B cell (primary cell): ENCODE measurements at regions not wholly inside any gene's neighbourhood (a gene's known extent, or its start where the extent isn't known, plus 50 kb on each side); places are given as distances from the start of the nearest gene placed in this dataset.

Experiments
- ATAC-seq: fragments of 200-7000 bp; cut with Tn5 transposase; one replicate; pipeline ENCODE4 v1.10.0; 2021; ENCODE audit warnings: low read depth, mild to moderate bottlenecking, moderate number of reproducible peaks, moderate library complexity
- CTCF ChIA-PET: fragments of 350-600 bp; sonication (Branson Sonifier 250); formaldehyde crosslinking; loops from one replicate; lab custom pipeline; 2021; ENCODE audit warnings: antibody characterized with exemption, inconsistent platforms; lab: Charles Lee
- POLR2A ChIA-PET: fragments of 350-600 bp; sonication (Branson Sonifier 250); formaldehyde crosslinking; loops from one replicate; lab custom pipeline; 2021; ENCODE audit warnings: antibody characterized with exemption; lab: Charles Lee
- DNase-seq: peaks from one replicate; pipeline ENCODE4 v3.0.0; 2013
- H2AFZ ChIP-seq: 2 replicates; pipeline ENCODE4 v1.6.1; 2012; ENCODE audit warnings: mild to moderate bottlenecking, low read depth, low read length; ENCODE audit not compliant: insufficient read depth, poor library complexity, severe bottlenecking
- H3K27ac ChIP-seq, 2 donors: 1 replicate in 1 of 2; 2 replicates in 1 of 2; pipeline ENCODE4 v1.5.1; 2012 to 2013; ENCODE audit warnings: low read length in 2 of 2, mild to moderate bottlenecking in 2 of 2, moderate library complexity in 1 of 2
- H3K27me3 ChIP-seq, 4 experiments: fragments of 200-600 bp in 1 of 4; sonication (generic) in 1 of 4; replicated peaks in 1 of 4; 1 replicate in 2 of 4; 2 replicates in 2 of 4; pipeline versions ENCODE4 v1.6.1 to v1.7.0; 2013 to 2016; ENCODE audit warnings: low read length in 3 of 4, mild to moderate bottlenecking in 2 of 4, mixed read lengths in 1 of 4, moderate library complexity in 1 of 4; ENCODE audit not compliant: insufficient read depth in 4 of 4, control insufficient read depth in 3 of 4; ENCODE audit errors: control extremely low read depth in 1 of 4
- H3K36me3 ChIP-seq, 2 experiments: replicated peaks in 1 of 2; 1 replicate in 1 of 2; 2 replicates in 1 of 2; pipeline versions ENCODE4 v1.6.1 to v1.7.1; 2013; ENCODE audit warnings: low read length in 1 of 2; ENCODE audit not compliant: insufficient read depth in 2 of 2, control insufficient read depth in 1 of 2; ENCODE audit errors: control extremely low read depth in 1 of 2, extremely low read depth in 1 of 2
- H3K4me1 ChIP-seq, 2 donors: fragments of 200-600 bp in 1 of 2; sonication (generic) in 1 of 2; 1 replicate in 1 of 2; 2 replicates in 1 of 2; pipeline versions ENCODE4 v1.5.1 to v1.6.1; 2013 to 2017; ENCODE audit warnings: low read length in 2 of 2; ENCODE audit not compliant: control insufficient read depth in 2 of 2, insufficient read depth in 2 of 2
- H3K4me2 ChIP-seq: replicated peaks from 2 replicates; pipeline ENCODE3; 2012; ENCODE audit warnings: mild to moderate bottlenecking, low read depth, low read length; ENCODE audit not compliant: poor library complexity, severe bottlenecking
- H3K4me3 ChIP-seq, 5 experiments: fragments of 200-600 bp in 1 of 5; sonication (generic) in 1 of 5; 1 replicate in 3 of 5; 2 replicates in 2 of 5; pipeline versions ENCODE4 v1.5.1 to v1.7.0; 2011 to 2016; ENCODE audit warnings: low read length in 4 of 5, mild to moderate bottlenecking in 4 of 5, low read depth in 2 of 5, control low read depth in 1 of 5, moderate library complexity in 1 of 5; ENCODE audit not compliant: insufficient read depth in 1 of 5; ENCODE audit errors: control extremely low read depth in 1 of 5, extremely low read depth in 1 of 5
- H3K79me2 ChIP-seq: fragments of 200-600 bp; sonication (generic); one replicate; pipeline ENCODE4 v1.6.0; 2016; ENCODE audit warnings: low read length; ENCODE audit not compliant: control insufficient read depth, insufficient read depth
- H3K9ac ChIP-seq: fragments of 200-600 bp; sonication (generic); 2 replicates; pipeline ENCODE4 v1.6.1; 2017; ENCODE audit warnings: mild to moderate bottlenecking, low read length, moderate library complexity
- H3K9me3 ChIP-seq, 3 donors: one replicate each; pipeline versions ENCODE4 v1.6.1 to v1.7.1; 2013; ENCODE audit warnings: low read length in 2 of 3; ENCODE audit not compliant: control insufficient read depth in 2 of 3, insufficient read depth in 1 of 3; ENCODE audit errors: control extremely low read depth in 1 of 3
- H4K20me1 ChIP-seq: 2 replicates; pipeline ENCODE4 v1.6.0; 2012; ENCODE audit warnings: mild to moderate bottlenecking, low read length; ENCODE audit not compliant: insufficient read depth, control insufficient read depth, poor library complexity, severe bottlenecking
- H3K27ac Mint-ChIP-seq: one replicate; pipeline ENCODE4 v1.8.0; 2021; ENCODE audit warnings: mixed read lengths
- H3K27me3 Mint-ChIP-seq: one replicate; pipeline ENCODE4 v1.8.0; 2021; ENCODE audit warnings: mixed read lengths
- H3K4me1 Mint-ChIP-seq: one replicate; pipeline ENCODE4 v1.8.0; 2021; ENCODE audit warnings: mixed read lengths
- H3K4me3 Mint-ChIP-seq: one replicate; pipeline ENCODE4 v1.8.0; 2021; ENCODE audit warnings: mixed read lengths
- H3K9me3 Mint-ChIP-seq: one replicate; pipeline ENCODE4 v1.8.0; 2022; ENCODE audit warnings: mixed read lengths; ENCODE audit not compliant: insufficient read depth
- CTCF ChIP-seq: fragments of 200-600 bp; IDR thresholded peaks from one replicate; pipeline ENCODE4 v1.8.0; 2022; ENCODE audit warnings: antibody characterized with exemption, mild to moderate bottlenecking
- EZH2 ChIP-seq: IDR thresholded peaks from 2 replicates; pipeline ENCODE4 v1.6.1; 2012; ENCODE audit warnings: borderline replicate concordance, low read depth, mild to moderate bottlenecking, moderate library complexity, low read length; ENCODE audit not compliant: insufficient read depth, poor library complexity, severe bottlenecking
- WGBS: methylation state at CpG from one replicate; pipeline ENCODE4 v1.1.5; 2013; ENCODE audit warnings: missing lambda C conversion rate; ENCODE audit not compliant: insufficient coverage; 5-methylcytosine and 5-hydroxymethylcytosine counted together
- intact Hi-C: fragments of 100-400 bp; cut with micrococcal nuclease; formaldehyde crosslinking; loops from one replicate; pipeline ENCODE4 v1.10.0; 2022

- no peaks in the 10 kb centered on the region for H3K4me1 ChIP-seq
- intact Hi-C loops, result no loop called here
- H3K9me3 Mint-ChIP-seq, result peaks cover 6% of the 10 kb centered on the region
- H3K27me3 Mint-ChIP-seq, result no peaks in the 10 kb centered on the region
- CTCF ChIA-PET, result no interaction called here
- peaks cover 2 to 10% (median 3%) of the 10 kb centered on the region in 3 donors for H3K9me3 ChIP-seq
- WGBS, result 92% methylated on average over 2 of the region's 4 CpGs
- no peak overlapping the region for H3K4me3 ChIP-seq
- no peak overlapping the region for H3K9ac ChIP-seq
- POLR2A ChIA-PET, result no interaction called here
- ATAC-seq (no peak), DNase-seq (no peak)
- no peak overlapping the region for H3K4me2 ChIP-seq
- no peak overlapping the region for H3K27ac Mint-ChIP-seq
- no peaks in the 10 kb centered on the region for H4K20me1 ChIP-seq
- TF ChIP-seq EZH2 (no peak), CTCF (no peak)
- no peaks in the 10 kb centered on the region for H3K79me2 ChIP-seq
- no peaks in the 10 kb centered on the region for H3K4me1 Mint-ChIP-seq
- no peak overlapping the region for H2AFZ ChIP-seq
- no peak overlapping the region for H3K4me3 Mint-ChIP-seq
- no peak overlapping the region for H3K27ac ChIP-seq
- H3K36me3 ChIP-seq, result no peaks in the 10 kb centered on the region
- H3K27me3 ChIP-seq, result no peaks in the 10 kb centered on the region
Measured at GRCh38 chr2:81396417-81397019, 1092.0 kb upstream of the LRRTM1 start.

- H4K20me1 ChIP-seq, result no peaks in the 10 kb centered on the region
- H3K4me3 Mint-ChIP-seq, result no peak overlapping the region
- ChIA-PET CTCF (no interaction called here), POLR2A (no interaction called here)
- no peak overlapping the region for H3K27ac Mint-ChIP-seq
- WGBS, result no CpG with 5 or more reads among the region's 2 CpGs
- no peaks in the 10 kb centered on the region for H3K79me2 ChIP-seq
- ATAC-seq, result no peak
- H3K4me3 ChIP-seq, result no peak overlapping the region
- no peak overlapping the region for H3K9ac ChIP-seq
- DNase-seq, result no peak
- peaks cover 6% of the 10 kb centered on the region for H3K9me3 Mint-ChIP-seq
- H3K4me1 ChIP-seq, result no peaks in the 10 kb centered on the region
- H3K9me3 ChIP-seq, result peaks cover 2 to 13% (median 3%) of the 10 kb centered on the region in 3 donors
- H3K27me3 ChIP-seq, result no peaks in the 10 kb centered on the region
- no peaks in the 10 kb centered on the region for H3K4me1 Mint-ChIP-seq
- TF ChIP-seq EZH2 (no peak), CTCF (no peak)
- H3K27ac ChIP-seq, result no peak overlapping the region
- H3K27me3 Mint-ChIP-seq, result no peaks in the 10 kb centered on the region
- H3K36me3 ChIP-seq, result no peaks in the 10 kb centered on the region
- intact Hi-C loops, result no loop called here
- H3K4me2 ChIP-seq, result no peak overlapping the region
- no peak overlapping the region for H2AFZ ChIP-seq
Measured at GRCh38 chr2:81395746-81396145, 1091.2 kb upstream of the LRRTM1 start.
